DOHH2 (cell line): ENCODE measurements at regions not wholly inside any gene's neighbourhood (a gene's known extent, or its start where the extent isn't known, plus 50 kb on each side); places are given as distances from the start of the nearest gene placed in this dataset.
"Not testable (repeated sequence)": the region's sequence is repeated elsewhere in the genome, so short reads cannot be mapped to it uniquely, and the experiment has no call there.

Experiments
- EZH2phosphoT487 ChIP-seq: fragments of 200-600 bp; sonication (generic); IDR thresholded peaks from 2 replicates; pipeline ENCODE4 v1.6.1; 2017; ENCODE audit warnings: borderline replicate concordance, mild to moderate bottlenecking, antibody characterized with exemption, low read length, moderate library complexity, mixed read lengths
- TF ChIP-seq, protein P1 (sequence below): fragments of 200-600 bp; sonication (generic); IDR thresholded peaks from one replicate; pipeline ENCODE4 v1.5.1; 2014; ENCODE audit warnings: antibody characterized with exemption, mild to moderate bottlenecking, low read depth, low read length; ENCODE audit not compliant: poor library complexity, severe bottlenecking

GRCh38 chr13:21263909-21264308, 87.5 kb downstream of the MRPL57 start:
- TF ChIP-seq, protein P1, sequence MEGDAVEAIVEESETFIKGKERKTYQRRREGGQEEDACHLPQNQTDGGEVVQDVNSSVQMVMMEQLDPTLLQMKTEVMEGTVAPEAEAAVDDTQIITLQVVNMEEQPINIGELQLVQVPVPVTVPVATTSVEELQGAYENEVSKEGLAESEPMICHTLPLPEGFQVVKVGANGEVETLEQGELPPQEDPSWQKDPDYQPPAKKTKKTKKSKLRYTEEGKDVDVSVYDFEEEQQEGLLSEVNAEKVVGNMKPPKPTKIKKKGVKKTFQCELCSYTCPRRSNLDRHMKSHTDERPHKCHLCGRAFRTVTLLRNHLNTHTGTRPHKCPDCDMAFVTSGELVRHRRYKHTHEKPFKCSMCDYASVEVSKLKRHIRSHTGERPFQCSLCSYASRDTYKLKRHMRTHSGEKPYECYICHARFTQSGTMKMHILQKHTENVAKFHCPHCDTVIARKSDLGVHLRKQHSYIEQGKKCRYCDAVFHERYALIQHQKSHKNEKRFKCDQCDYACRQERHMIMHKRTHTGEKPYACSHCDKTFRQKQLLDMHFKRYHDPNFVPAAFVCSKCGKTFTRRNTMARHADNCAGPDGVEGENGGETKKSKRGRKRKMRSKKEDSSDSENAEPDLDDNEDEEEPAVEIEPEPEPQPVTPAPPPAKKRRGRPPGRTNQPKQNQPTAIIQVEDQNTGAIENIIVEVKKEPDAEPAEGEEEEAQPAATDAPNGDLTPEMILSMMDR, result not testable (repeated sequence)
- TF ChIP-seq EZH2phosphoT487, result not testable (repeated sequence)
